ENCODE measurements at regions not wholly inside any gene's neighbourhood (a gene's known extent, or its start where the extent isn't known, plus 50 kb on each side); places are given as distances from the start of the nearest gene placed in this dataset.

GRCh38 chr3:124043023-124043422 lies 51.1 kb upstream of the ROPN1 start:
- no peak for TF ChIP-seq CTCF (IDR thresholded peaks at IDR 0.05; ENCODE audit: extremely low read depth, missing control alignments)
- no peak for DNase-seq (ENCODE audit: low spot score)

DNA sequence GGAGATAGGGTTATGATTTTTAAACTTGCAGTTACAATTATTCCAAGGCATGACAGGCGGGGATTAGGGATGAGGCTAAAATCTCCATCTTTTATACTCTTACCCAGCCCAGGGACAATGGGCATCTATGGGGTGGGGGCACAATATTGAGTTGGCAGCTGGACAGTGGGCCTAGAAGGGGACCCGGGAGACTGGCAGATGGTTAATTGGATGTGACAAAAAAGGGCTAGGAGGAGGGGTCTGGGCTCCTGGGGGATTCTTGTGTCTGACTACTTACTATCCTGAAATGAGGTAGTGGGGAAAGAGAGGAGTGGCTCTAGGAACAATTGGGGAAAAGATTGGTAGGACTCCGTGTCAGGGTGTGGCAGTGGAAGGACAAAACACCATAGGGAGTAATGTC lies 53.0 kb upstream of the ROPN1 start:
- DNase-seq (ENCODE audit: low spot score), result no peak
- TF ChIP-seq CTCF (IDR thresholded peaks at IDR 0.05; ENCODE audit: extremely low read depth, missing control alignments), result no peak

- TF ChIP-seq CTCF (IDR thresholded peaks at IDR 0.05; ENCODE audit: extremely low read depth, missing control alignments), result no peak
- DNase-seq (ENCODE audit: low spot score), result no peak
These were observed 57.3 kb upstream of the ROPN1 start for GRCh38 chr3:124048967-124049798.

GRCh38 chr3:124051636-124052035 lies 59.7 kb upstream of the ROPN1 start:
- TF ChIP-seq CTCF (IDR thresholded peaks at IDR 0.05; ENCODE audit: extremely low read depth, missing control alignments), result no peak
- DNase-seq (ENCODE audit: low spot score), result no peak

GRCh38 chr3:124053871-124054270 lies 61.9 kb upstream of the ROPN1 start:
- TF ChIP-seq CTCF (IDR thresholded peaks at IDR 0.05; ENCODE audit: extremely low read depth, missing control alignments), result no peak
- no peak for DNase-seq (ENCODE audit: low spot score)

- no peak for TF ChIP-seq CTCF (IDR thresholded peaks at IDR 0.05; ENCODE audit: extremely low read depth, missing control alignments)
These were observed 64.9 kb upstream of the ROPN1 start for GRCh38 chr3:124056846-124057245.

GRCh38 chr3:124057420-124057819 lies 65.5 kb upstream of the ROPN1 start:
- DNase-seq (ENCODE audit: low spot score), result no peak
- TF ChIP-seq CTCF (IDR thresholded peaks at IDR 0.05; ENCODE audit: extremely low read depth, missing control alignments), result no peak

More at GRCh38 chr3:124056846-124057245, 64.9 kb upstream of the ROPN1 start:
- no peak for DNase-seq (ENCODE audit: low spot score)
